Activated CD4-positive, alpha-beta T cell treated with anti-CD3 and anti-CD28 coated beads for 48 hours (primary cell): ENCODE measurements at regions not wholly inside any gene's neighbourhood (a gene's known extent, or its start where the extent isn't known, plus 50 kb on each side); places are given as distances from the start of the nearest gene placed in this dataset.
"Not testable (repeated sequence)": the region's sequence is repeated elsewhere in the genome, so short reads cannot be mapped to it uniquely, and the experiment has no call there.

Source experiments
- DNase-seq: peaks from one replicate; pipeline ENCODE4 v3.0.0-alpha.2; 2020

DNA sequence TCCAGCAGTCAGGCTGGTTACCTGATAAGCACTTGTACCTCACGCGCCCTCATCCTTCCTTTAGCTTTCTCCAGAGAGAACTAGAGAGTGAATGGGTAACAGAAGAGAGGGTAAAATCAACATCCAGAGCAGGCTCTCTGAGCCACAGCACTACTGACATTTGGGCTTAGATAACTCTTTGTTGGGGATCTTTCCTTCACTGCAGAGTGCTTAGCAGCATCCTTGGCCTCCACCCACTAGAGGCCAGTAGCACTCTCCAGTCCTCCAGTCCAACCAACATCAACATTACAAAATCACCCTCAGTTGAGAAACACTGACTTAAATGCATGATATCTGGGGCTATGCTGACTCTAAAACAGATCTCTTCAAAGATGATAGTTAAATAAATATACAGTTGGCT lies 220.7 kb downstream of the TACR3 start:
- DNase-seq: no peak

DNA sequence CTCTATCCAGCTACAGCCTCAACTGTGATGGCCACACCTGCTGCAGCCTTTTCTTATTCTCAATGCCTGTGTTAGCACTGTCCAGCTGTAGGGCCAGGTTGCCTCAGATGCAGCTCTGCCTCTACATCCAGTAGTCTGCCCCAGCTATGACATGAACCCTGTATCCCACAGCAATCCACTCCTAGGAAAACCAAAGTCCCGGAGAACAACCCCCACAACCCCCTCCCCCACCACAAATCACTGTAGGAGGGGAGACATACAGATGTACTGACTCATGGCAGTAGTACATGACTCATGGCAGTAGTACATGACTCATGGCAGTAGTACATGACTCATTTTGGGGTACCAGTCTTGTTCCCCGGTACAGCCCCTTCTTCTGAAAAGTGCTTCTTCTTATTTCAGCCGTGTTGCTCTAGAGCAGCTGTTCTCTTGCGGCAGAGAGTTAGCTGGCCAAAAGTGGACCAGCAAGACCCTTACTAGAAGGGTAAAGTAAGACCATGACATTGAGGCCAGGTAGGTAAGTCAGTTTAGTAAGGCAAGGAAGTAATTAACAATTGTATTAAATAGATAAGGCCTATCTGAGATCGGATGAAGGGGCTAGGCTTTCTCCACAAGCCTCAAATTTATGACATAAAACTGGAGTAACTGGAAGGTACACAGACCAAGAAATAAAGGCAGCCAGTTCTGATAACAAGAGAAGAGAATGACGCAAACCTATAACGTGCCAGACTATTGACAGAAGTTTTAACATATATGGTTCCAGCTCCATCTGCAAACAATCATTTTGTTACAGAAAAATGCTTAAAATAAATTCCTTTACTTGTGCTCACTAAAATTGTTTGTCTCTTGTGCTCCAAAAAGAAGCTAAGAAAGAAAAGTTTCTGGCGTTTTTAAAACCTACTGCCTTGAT lies 221.4 kb downstream of the TACR3 start:
- peak; percentile 5 for DNase-seq

DNA sequence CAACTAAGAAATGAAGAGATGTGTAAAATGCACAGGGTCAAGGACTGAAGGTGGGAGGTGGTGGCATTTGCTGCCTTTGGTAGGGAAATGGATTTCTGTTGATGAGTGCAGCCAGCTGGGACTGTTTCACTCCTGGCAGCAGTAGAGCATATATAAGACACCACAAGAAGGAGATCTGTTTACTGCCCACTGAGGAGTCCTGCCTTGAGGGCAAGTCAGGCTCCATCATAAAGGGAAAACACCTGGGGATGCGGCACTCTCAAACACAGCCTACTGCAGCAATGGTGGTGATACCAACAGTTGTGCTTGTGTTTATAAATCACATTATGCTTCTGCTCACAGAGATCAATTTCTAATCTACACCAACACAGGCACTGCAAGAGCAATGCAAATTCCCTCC lies 222.1 kb downstream of the TACR3 start:
- no peak for DNase-seq

DNA sequence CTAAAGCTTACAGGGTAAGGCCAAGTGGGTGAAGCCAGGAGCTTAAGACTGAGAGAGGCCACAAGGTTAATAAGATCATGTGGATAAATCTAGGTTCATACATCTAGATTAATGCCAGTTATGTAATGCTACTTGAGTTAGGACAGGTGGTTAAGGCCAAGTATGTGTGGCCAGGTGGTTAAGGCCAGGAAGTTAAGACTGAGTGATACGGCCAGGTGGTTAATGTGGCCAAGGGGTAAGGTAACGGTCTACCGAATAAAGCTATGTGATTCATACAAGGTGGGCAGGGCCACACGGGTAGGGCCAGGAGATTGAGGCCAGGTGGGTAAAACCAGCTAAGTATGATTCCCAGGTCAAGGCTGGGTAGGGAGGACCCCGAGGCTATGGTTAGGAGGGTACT lies 223.0 kb downstream of the TACR3 start:
- no peak for DNase-seq

DNA sequence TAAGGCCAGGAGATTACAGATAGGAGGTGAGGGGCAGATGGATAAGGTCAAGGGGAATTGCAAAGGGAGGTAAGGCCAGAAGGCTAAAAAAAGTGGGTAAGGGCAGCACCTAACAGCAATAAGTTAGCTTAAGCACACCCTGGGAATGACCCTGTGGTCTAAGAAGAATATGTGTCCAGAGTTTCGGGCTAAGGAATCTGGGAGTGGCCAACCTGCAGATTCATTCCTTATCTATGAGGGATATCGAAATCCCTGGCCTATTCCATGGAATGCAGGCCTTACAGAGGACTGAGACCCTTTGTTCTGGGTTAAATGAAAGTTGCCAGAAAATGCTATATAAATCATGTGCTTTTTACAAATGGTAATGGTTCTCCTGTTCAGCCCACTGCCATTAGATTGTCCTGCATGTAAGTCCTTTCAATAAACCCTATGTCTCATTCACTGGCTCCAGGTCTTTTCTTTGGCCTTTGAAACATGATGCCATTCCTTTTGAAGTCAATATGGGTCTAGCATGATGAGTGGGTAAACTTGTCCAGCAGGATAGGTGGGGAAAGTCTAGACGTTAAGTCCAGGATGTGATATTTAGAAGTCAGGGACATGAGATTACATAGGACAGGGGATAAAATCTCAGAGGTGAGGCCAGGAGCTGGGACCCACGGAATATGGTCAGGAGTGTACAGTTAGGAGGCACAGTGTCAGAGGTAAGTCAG lies 226.2 kb downstream of the TACR3 start:
- DNase-seq: no peak

DNA sequence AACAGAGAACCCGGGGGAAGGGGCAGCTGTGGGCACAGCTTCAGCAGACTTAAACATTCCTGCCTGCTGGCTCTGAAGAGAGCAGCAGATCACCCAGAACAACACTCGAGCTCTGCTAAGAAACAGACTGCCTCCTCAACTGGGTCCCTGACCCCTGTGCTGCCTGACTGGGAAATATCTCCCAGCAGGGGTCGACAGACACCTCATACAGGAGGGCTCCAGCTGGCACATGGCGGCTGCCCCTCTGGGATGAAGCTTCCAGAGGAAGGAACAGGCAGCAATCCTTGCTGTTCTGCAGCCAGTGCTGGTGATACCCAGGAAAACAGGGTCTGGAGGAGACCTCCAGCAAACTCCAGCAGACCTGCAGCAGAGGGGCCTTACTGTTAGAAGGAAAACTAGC lies 234.5 kb downstream of the TACR3 start:
- DNase-seq: not testable (repeated sequence)

DNA sequence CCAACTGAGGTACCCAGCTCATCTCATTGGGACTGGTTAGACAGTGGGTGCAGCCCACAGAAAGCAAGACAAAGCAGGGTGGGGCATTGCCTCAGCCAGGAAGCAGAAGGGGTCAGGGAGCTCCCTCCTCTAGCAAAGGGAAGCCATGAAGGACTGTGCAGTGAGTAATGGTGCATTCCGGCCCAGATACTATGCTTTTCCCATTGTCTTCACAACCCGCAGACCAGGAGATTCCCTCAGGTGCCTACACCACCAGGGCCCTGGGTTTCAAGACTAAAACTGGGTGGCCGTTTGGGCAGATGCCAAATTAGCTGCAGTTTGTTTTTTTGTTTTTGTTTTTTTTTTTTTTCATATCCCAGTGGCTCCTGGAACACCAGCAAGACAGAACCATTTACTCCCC lies 235.3 kb downstream of the TACR3 start:
- DNase-seq: no peak

DNA sequence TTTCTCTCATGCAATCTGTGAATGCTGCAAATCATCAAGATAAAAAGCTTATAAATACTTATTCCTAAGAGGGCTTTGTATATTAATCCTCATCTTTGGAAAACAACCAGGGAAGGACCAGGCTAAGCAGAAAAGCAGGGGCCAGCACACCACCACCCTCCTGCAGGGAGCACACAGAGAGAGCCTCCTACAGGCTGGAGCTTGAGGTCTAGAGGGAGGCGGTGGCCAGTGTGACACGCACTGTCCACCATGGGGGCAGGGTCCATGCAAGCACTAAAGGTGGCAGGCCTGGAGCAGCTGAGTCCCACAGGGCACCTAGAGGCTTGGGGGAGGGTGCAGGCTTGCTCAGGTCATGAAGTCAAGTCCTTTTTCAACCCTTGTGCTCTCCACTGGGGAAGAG lies 236.9 kb downstream of the TACR3 start:
- no peak for DNase-seq

DNA sequence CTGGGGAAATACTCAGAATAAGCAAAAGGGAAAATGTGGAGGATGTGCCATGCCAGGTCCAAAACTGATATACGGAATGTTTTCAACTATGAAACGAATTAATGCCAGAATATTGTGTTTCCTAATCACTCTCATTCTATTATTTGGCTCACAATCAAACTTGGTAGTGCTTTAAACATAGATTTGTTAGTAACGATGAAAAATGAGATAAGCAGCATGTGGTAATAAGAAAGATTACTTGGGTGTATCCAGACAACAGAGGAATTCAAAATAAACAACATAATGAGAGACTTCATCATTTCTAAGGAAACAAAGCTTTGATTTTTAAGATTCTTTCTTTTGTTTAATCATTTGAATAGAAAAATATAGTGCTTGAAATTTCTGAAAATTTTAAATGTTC lies 237.3 kb downstream of the TACR3 start:
- DNase-seq: no peak

DNA sequence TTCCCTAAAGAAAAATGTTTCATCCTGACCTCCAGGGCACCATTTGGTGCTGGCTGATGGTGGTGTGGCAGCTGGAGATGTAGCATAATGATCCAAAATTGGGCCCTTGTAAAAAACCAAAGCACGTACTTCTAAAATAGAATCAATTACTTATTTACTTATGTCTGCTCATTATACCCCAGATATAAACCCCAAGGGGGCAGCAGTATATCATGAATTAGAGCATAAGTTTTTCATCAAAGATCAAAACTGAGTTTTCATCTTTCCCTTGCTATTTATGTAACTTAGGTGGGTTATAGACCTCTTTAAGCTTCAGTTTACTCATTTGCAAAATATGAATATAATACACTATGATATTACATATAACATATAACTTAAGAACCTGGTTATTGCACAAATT lies 241.1 kb downstream of the TACR3 start:
- no peak for DNase-seq

DNA sequence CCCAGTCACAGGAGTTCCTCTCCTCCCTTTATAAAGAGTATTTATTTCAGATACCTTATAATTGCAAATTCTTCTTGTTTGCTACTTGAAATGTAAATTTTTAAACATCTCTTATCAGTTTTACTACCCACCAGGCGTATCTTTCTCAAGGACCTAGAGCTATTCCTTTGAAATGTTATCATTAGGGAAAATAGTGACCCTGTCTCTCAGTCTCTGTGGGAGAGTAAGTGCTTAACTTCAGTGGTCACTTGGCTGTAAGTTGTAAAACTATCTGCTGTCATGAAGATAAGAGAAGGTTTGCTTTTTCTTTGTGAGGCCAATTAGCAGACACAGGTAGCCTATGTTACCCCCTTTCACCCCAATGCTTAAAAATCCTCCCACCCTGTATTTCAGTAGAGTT lies 241.6 kb downstream of the TACR3 start:
- DNase-seq: no peak

DNA sequence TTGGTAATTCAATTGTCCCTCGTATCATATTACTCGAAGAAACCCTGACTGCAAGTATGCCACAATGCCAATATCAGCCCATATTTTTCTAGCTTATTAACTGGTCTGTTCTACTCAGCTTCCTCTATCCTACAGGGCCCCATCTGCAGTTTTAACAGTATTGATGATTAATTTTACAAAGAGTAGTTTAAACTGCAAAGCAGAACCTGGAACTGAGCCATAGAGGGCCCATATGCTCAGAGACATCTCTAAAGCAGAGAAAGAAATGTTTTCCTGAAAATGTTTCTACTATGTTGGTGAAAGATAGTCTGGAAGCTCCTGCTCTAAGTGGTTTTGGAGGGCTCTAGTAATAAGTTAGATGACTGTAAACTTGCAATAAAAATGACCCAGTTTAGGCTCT lies 259.4 kb upstream of the CENPE start:
- DNase-seq: no peak

DNA sequence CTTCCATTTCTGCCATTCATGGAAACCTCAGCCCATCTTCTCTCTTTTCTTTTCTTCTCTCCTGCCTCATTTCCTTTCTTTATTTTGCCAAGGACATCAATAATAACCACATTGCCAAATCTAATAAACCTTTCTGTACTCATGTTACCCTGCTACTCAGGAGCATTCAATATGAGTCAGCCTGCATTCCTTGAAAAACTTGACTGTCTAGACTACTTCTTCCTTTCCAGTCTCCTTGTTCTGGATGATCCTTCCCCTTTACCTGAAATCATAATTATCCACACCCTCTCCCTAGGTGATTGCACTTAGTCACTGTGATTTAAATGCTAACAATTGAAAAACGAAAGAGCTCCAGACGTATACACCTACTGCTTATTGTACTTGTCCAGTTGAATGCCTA lies 253.2 kb upstream of the CENPE start:
- DNase-seq: no peak

DNA sequence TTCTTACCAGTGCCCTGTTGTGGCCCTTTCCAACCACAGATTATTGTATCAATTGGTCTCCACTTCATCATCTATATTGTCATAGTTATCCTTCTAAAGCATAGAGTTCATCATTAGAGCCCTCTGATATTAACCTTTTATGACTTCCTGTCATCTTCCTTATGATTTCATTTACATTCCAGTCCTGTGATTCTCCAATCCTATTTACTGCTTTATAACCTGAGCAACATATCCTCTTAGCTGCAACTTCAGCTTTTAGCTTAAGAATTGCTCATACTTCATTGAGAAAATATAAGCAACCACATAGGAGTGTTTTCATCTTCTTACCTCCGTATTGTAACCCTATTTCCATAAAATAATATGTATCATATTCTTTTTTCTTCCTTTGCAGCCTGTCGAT lies 252.6 kb upstream of the CENPE start:
- DNase-seq: no peak

DNA sequence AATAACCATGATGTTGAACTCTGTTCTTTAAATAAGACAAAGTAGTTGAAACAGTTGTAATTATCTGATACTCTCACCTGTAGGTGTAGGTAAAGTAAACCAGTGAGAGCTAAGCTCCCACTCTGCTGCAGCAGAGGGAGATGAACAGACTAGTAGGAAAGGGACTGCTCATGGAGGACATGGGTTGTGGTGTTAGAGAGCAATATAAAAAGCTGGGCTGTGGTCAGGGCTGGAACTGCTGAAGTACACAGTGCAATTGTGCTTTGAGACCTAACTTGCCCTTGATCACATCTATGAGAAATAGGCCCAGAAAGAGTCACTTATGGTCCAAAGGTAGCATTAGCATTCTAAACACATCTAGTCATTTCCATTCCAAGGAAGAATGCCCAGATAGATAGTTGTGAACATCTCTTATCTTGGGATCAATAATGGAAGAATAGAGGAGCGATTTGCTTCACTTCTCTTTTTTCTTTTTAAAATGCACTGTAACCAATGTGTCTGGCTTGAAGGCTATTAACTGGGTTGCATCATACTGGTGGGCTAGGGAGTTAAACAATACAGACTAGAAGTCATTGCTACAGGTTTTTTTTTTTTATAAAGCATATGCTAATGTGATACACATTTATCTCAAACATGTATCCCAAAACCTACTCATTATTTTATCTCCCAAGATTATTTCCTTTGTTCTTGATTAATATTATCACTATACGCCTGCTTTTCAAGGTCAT lies 251.3 kb upstream of the CENPE start:
- DNase-seq: no peak

DNA sequence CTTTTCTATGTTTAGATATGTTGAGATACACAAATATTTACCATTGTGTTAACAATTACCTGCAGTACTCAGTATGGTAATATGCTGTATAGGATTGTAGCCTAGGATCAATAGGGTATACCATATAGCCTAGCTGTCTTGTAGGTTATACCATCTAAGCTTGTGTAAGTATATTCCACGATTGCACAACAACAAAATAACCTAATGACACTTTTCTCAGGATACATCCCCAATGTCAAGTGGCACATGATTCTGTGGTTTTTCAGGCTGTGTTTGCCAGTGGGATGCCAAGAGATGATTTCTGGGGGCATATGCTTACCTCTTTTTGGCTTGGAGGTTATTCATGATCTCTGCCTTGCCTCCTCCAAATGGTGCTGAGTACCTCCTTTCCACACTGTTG lies 247.2 kb upstream of the CENPE start:
- no peak for DNase-seq

DNA sequence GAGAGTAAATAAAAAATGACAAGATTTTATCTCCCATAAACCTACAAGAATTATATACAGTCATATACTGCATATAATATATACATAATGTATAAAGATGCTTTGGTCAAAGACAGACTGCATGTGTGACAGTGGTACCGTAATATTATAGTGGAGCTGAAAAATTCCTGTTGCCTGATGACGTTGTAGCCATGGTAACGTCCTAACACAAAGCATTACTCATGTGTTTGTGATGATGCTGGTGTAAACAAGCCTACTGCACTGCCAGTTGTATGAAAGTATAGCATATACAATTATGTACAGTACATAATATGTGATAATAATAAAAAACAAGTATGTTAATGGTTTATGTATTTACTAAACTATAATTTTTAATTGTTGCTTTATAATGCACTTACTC lies 245.2 kb upstream of the CENPE start:
- no peak for DNase-seq

DNA sequence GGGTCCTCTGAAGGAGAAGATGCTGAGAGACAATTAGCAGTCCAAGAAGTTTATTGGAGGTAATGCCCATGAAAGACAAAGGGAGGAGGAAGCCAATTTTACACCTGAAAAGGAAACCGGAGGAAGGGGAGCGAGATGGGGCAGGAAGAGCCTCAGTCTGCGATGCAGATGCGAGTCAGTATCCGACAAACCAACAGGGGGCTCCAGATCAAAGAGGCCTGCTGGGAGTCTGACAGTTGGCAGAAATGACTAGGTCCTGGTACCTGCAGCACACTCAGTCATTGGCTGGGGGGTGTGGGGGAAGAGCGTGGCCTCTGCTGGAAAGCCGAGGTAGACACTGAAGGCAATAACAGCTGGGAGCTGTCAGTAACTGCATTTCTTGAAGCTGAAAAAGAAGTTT lies 231.1 kb upstream of the CENPE start:
- DNase-seq: peak; percentile 14

DNA sequence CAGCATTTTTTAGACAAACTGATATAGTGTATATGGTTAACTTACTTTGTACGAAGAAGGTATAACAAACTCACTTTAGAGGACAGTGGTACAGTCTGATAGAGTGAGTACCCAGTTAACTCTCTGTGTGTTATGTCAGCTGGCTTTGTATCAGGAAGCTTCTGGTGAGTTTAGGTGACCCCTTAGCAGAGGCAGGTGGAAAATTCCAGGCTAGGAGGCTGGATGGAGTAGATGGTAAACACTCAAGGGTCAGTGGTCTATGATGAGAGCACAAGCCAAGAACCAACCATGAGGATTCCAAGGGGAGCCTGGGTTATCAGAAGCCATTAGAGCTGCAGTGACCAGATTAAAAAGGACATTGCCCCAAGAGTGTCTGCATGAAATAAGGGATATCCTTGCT lies 227.3 kb upstream of the CENPE start:
- DNase-seq: no peak

DNA sequence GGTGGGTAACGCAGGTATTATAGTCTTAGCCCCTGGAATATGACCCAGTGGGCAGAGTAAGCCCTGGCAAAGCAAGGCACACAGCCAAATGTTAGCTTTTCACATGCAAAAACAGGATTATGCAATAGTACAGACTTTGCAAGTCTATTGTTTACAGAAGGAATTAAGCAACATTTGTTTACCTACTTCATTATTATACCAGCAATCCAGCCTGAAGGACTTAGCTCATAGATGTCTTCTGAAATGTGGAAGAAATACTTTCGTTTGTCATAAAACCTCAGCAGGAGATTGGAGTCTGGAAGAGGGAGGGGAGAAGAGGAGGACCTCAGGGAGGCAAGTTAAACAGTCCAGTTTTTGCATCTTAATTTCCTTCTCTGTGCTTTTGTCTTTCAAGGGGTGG lies 226.7 kb upstream of the CENPE start:
- no peak for DNase-seq

DNA sequence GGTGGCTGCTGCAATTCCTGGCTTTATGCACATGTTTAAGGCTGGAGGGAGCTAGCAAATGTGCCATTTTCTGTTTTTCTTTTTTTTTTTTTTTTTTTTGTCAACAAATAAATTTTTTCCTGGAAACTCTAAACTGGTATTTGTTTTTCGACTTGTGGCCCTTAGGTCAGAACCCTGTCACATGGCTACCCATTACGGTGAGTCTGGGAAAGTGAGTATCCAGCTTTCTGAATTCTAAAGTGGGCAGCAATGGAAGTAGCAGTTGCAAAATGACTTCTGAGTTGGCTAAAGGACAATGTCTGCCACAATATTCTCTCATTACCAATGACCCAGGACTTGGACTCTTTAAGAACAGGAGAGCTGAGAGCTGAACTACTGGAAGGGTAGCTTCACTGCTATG lies 225.1 kb upstream of the CENPE start:
- no peak for DNase-seq

DNA sequence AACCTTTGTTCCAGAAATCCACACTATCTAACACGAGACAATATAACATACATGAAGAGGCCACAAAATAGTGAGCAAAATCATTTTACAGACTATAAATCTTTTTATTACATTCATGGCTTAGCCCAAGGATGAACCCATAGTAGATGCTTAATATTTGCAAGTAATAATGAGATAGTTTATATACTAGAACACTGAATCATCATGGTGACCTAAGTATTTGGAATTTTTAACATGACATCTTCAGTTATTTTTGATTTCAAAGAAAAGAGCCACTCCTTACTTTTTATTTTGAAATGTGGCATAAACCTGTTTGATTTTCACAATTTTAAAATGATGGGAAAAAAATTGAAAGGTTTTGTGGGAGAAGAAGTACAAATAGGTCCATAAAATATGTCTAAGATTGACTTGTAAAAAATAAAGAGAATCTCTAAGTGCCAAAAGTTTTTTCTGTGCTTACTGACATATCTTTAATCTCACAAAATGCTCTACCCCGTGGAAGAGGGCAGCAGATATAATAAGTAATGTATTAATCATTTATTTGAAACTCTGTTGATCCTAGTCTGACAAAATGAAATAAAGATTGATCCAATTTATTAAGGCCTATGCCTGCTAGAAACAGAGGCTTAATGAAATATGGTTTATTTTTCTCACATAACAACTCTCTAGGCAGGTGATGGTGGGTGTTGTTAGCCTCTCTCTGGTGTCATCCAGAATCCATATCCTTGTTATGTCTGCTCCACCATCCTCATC lies 224.5 kb upstream of the CENPE start:
- DNase-seq: no peak

DNA sequence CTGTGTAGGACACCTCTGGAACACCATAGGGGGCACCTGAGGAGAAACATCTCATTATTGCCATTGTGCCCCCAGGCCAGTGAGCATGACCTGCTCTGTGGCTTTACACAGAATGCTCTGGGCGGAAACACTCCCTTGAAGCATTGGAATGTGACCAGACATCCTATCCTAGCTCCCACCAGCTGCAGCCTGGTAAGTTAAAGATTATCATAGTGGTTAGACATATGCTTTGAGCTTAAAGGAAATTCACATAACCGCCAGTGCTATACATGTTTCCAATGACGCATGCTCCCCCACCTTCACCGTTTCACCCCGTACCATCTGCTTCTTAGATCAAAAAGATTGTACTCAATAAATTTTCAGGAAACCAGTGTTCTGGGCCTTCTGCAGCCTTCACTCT lies 217.7 kb upstream of the CENPE start:
- DNase-seq: no peak
